Retinal pigment epithelial cell (primary cell): ENCODE measurements at regions not wholly inside any gene's neighbourhood (a gene's known extent, or its start where the extent isn't known, plus 50 kb on each side); places are given as distances from the start of the nearest gene placed in this dataset.
A peak's percentile ranks its signal among the peaks of the same experiment; 100 is the strongest.

Experiments used
- DNase-seq: peaks from one replicate; pipeline ENCODE4 v3.0.0-alpha.2; 2010; ENCODE audit warnings: low read depth
- H3K4me3 ChIP-seq: 2 replicates; pipeline ENCODE4 v1.5.1; 2011; ENCODE audit warnings: mild to moderate bottlenecking, low read length, control low read depth, moderate library complexity
- CTCF ChIP-seq: conservative IDR thresholded peaks from 2 replicates; pipeline ENCODE4 v1.5.1; 2011; ENCODE audit warnings: low read depth, low read length, control low read depth, inconsistent platforms

GRCh38 chr6:94414041-94414440 is 994.7 kb upstream of the EPHA7 start:
- no peak for DNase-seq
- no peak overlapping the region for H3K4me3 ChIP-seq
- TF ChIP-seq CTCF, result no peak

- no peak for DNase-seq
- H3K4me3 ChIP-seq, result no peak overlapping the region
- TF ChIP-seq CTCF, result no peak
These were observed 982.0 kb upstream of the EPHA7 start for GRCh38 chr6:94401311-94401710.

- no peak for DNase-seq
- no peak for TF ChIP-seq CTCF
- H3K4me3 ChIP-seq, result no peak overlapping the region
These were observed 975.5 kb upstream of the EPHA7 start for GRCh38 chr6:94394822-94395221.

- no peak overlapping the region for H3K4me3 ChIP-seq
- peak; percentile 22 for DNase-seq
- no peak for TF ChIP-seq CTCF
These were observed 969.9 kb upstream of the EPHA7 start for GRCh38 chr6:94389218-94389617.

GRCh38 chr6:94377835-94378234 is 958.5 kb upstream of the EPHA7 start:
- no peak overlapping the region for H3K4me3 ChIP-seq
- DNase-seq, result no peak
- TF ChIP-seq CTCF, result no peak

- TF ChIP-seq CTCF, result no peak
- no peak overlapping the region for H3K4me3 ChIP-seq
- no peak for DNase-seq
These were observed 957.5 kb upstream of the EPHA7 start for GRCh38 chr6:94376876-94377275.

- H3K4me3 ChIP-seq, result no peak overlapping the region
- TF ChIP-seq CTCF, result no peak
- DNase-seq, result no peak
These were observed 952.9 kb upstream of the EPHA7 start for GRCh38 chr6:94372229-94372628.
